ENCODE measurements at regions not wholly inside any gene's neighbourhood (a gene's known extent, or its start where the extent isn't known, plus 50 kb on each side); places are given as distances from the start of the nearest gene placed in this dataset.

DNA sequence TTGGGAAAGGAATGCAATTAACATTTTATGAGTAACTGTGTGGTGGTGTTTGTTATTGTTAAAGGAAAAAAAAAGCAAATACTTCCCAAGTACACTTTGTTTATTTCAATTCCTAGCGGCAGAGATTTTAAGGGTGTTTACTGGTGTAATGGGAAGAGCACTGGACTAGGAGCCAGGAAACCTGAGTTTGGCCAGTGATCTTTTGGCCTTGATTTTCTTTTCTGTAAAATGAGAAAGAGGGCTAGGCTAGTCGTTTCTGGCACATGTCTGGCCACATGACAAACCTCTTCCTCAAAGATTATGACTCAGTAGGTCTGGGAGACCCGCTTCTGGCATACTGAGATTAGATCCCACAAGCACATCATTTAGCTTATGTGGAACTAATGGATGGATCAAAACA, 428.1 kb upstream of the NOX3 start:
- TF ChIP-seq, protein P1, sequence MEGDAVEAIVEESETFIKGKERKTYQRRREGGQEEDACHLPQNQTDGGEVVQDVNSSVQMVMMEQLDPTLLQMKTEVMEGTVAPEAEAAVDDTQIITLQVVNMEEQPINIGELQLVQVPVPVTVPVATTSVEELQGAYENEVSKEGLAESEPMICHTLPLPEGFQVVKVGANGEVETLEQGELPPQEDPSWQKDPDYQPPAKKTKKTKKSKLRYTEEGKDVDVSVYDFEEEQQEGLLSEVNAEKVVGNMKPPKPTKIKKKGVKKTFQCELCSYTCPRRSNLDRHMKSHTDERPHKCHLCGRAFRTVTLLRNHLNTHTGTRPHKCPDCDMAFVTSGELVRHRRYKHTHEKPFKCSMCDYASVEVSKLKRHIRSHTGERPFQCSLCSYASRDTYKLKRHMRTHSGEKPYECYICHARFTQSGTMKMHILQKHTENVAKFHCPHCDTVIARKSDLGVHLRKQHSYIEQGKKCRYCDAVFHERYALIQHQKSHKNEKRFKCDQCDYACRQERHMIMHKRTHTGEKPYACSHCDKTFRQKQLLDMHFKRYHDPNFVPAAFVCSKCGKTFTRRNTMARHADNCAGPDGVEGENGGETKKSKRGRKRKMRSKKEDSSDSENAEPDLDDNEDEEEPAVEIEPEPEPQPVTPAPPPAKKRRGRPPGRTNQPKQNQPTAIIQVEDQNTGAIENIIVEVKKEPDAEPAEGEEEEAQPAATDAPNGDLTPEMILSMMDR (conservative IDR thresholded peaks at IDR 0.05; ENCODE audit: low read length), result no peak
- TF ChIP-seq EZH2phosphoT487 (IDR thresholded peaks at IDR 0.05; ENCODE audit: borderline replicate concordance, low read depth, low read length), result no peak

All from OCI-LY7 (cell line).